Stimulated activated effector memory CD8-positive, alpha-beta T cell treated with anti-CD3 and anti-CD28 coated beads, Interleukin-12 subunit alpha, Interleukin-12 subunit beta, amount 100 ng/mL, for 72 hours (primary cell): ENCODE measurements at regions not wholly inside any gene's neighbourhood (a gene's known extent, or its start where the extent isn't known, plus 50 kb on each side); places are given as distances from the start of the nearest gene placed in this dataset.
A peak's percentile ranks its signal among the peaks of the same experiment; 100 is the strongest.

Experiments used
- ATAC-seq: fragments of 150-1000 bp; cut with Tn5 transposase; 2 replicates; pipeline ENCODE4 v1.10.0; 2021
- DNase-seq, 2 donors: peaks; one replicate each; pipeline ENCODE4 v3.0.0; 2021 to 2022; ENCODE audit warnings: low spot score in 2 of 2
- H3K27ac Mint-ChIP-seq: one replicate; pipeline ENCODE4 v1.8.0; 2022; ENCODE audit warnings: mild to moderate bottlenecking, mixed read lengths
- H3K36me3 Mint-ChIP-seq: one replicate; pipeline ENCODE4 v1.8.0; 2022; ENCODE audit warnings: mild to moderate bottlenecking, mixed read lengths
- H3K4me1 Mint-ChIP-seq: one replicate; pipeline ENCODE4 v1.8.0; 2022; ENCODE audit warnings: mixed read lengths
- H3K4me3 Mint-ChIP-seq: one replicate; pipeline ENCODE4 v1.8.0; 2022; ENCODE audit warnings: mild to moderate bottlenecking, mixed read lengths
- H3K9me3 Mint-ChIP-seq: one replicate; pipeline ENCODE4 v1.8.0; 2022; ENCODE audit warnings: mixed read lengths

- Mint-ChIP-seq H3K9me3 (peaks cover 3% of the 10 kb centered on the region), H3K4me3 (no peak overlapping the region), H3K27ac (no peak overlapping the region), H3K4me1 (no peaks in the 10 kb centered on the region), H3K36me3 (no peaks in the 10 kb centered on the region)
- ATAC-seq: no peak
- no peak for DNase-seq
These were observed 95.9 kb upstream of the TAPT1 start for GRCh38 chr4:16322183-16322582.

DNA sequence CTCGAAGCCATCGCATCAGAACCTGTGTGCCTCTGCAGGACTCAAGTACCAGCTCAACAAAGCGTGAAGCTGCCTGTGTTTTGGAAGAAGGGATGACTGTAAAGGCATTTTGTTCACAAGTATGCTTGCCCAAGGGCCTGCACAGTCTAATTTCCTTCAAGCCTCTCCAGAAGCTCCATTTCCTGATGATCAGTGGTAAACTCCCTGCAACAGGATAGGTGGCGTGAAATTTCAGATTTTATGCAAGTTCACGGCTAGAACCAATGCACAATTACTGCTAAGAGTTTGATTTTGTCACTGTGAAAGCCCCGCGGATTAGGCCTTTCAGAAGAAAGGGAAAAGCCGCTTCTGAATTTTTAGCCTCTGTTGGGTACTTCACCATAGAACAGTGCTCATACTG lies 89.2 kb upstream of the TAPT1 start:
- no peak overlapping the region for H3K4me3 Mint-ChIP-seq
- H3K9me3 Mint-ChIP-seq: no peaks in the 10 kb centered on the region
- no peak for DNase-seq
- no peak for ATAC-seq
- H3K4me1 Mint-ChIP-seq: no peaks in the 10 kb centered on the region
- no peaks in the 10 kb centered on the region for H3K36me3 Mint-ChIP-seq
- H3K27ac Mint-ChIP-seq: no peak overlapping the region

GRCh38 chr4:16310606-16311005 lies 84.3 kb upstream of the TAPT1 start:
- no peaks in the 10 kb centered on the region for H3K36me3 Mint-ChIP-seq
- H3K9me3 Mint-ChIP-seq: no peaks in the 10 kb centered on the region
- H3K4me3 Mint-ChIP-seq: no peak overlapping the region
- H3K4me1 Mint-ChIP-seq: no peaks in the 10 kb centered on the region
- no peak for DNase-seq
- ATAC-seq: no peak
- H3K27ac Mint-ChIP-seq: no peak overlapping the region

- no peaks in the 10 kb centered on the region for H3K9me3 Mint-ChIP-seq
- no peaks in the 10 kb centered on the region for H3K36me3 Mint-ChIP-seq
- no peaks in the 10 kb centered on the region for H3K4me1 Mint-ChIP-seq
- DNase-seq (no peak), ATAC-seq (no peak)
- no peak overlapping the region for H3K27ac Mint-ChIP-seq
- no peak overlapping the region for H3K4me3 Mint-ChIP-seq
These were observed 76.4 kb upstream of the TAPT1 start for GRCh38 chr4:16302648-16303047.

DNA sequence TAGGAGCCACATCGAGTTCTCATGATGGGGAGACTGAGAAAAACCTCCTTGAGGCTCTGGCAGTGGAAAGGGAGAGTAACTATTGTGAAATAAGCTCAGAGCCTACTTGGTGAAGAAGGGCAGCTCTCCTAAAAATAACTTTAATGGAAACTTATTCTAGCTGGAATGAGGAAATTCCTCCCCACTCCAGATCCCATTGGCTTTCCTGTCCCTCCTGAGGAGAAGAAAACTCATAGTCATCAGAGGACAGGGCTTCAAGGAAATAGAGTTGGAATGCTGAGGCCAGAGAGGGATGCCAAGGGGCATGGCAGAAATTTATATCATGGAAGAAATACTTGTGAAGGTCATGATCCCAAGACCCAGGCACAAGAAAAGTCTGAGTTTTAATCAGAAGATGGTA lies 70.7 kb upstream of the TAPT1 start:
- Mint-ChIP-seq H3K4me1 (no peaks in the 10 kb centered on the region), H3K9me3 (no peaks in the 10 kb centered on the region)
- no peak for DNase-seq

GRCh38 chr4:16294455-16294854 lies 68.2 kb upstream of the TAPT1 start:
- no peak for DNase-seq
- H3K27ac Mint-ChIP-seq: no peak overlapping the region
- no peaks in the 10 kb centered on the region for H3K4me1 Mint-ChIP-seq
- no peaks in the 10 kb centered on the region for H3K36me3 Mint-ChIP-seq
- ATAC-seq: peak; percentile 57
- H3K9me3 Mint-ChIP-seq: no peaks in the 10 kb centered on the region
- H3K4me3 Mint-ChIP-seq: no peak overlapping the region

More for the DNA sequence above, 70.7 kb upstream of the TAPT1 start:
- Mint-ChIP-seq H3K36me3 (no peaks in the 10 kb centered on the region), H3K4me3 (no peak overlapping the region), H3K27ac (no peak overlapping the region)
- no peak for ATAC-seq

DNA sequence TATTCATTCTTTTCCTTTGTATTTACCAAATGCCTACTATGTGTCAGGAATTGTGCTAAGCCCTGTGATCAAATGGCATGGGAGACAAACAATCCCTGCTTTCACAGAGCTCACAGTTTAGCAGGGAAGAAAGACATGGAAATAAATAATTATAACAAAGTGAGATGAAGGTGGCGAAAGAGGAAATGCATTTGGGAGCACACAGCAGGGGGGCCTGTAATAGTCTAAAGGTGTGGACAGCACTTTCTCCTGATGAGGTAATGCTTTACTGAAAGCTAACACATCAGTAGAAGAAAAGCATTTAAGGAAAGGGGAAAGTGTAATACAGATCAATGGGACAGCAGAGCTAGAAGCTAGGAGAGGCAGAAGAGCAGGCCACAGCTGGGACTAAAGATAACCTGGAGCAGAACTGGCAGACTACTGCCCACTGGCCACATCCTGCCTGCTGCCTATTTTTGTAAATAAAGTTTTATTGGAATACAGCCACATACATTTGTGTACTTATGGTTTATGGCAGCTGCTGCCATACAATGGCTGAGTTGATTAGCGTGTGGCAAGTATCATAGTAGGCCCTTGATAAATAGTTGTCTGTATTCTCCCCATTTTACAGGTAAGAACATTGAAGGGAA lies 67.1 kb upstream of the TAPT1 start:
- Mint-ChIP-seq H3K4me1 (no peaks in the 10 kb centered on the region), H3K9me3 (no peaks in the 10 kb centered on the region), H3K36me3 (no peaks in the 10 kb centered on the region), H3K4me3 (no peak overlapping the region), H3K27ac (no peak overlapping the region)
- DNase-seq (no peak), ATAC-seq (no peak)

DNA sequence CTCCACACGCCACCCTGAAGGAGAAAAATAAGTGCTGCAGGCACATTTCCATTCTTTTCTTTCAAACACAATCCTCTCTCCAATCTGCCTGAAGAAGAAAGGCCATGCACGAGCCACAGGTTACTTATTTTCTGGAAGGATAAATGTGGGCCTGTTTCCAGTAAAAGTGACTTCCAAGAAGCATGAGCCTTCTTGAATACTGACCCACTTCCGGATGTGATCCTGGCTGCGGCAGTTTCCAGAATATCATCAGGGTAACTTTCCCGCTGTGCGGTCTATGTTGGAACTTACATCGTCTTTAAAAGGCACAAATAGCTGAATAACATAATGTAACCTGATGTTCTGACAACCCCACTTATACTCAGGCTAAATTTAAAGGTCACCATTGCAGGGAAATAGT lies 66.3 kb upstream of the TAPT1 start:
- Mint-ChIP-seq H3K4me1 (no peaks in the 10 kb centered on the region), H3K9me3 (no peaks in the 10 kb centered on the region), H3K4me3 (no peak overlapping the region), H3K27ac (no peak overlapping the region), H3K36me3 (no peaks in the 10 kb centered on the region)
- ATAC-seq (no peak), DNase-seq (no peak)

GRCh38 chr4:16290681-16291420 lies 64.6 kb upstream of the TAPT1 start:
- ATAC-seq: no peak
- Mint-ChIP-seq H3K4me1 (no peaks in the 10 kb centered on the region), H3K9me3 (no peaks in the 10 kb centered on the region), H3K4me3 (no peak overlapping the region), H3K27ac (no peak overlapping the region), H3K36me3 (no peaks in the 10 kb centered on the region)
- DNase-seq: no peak

- Mint-ChIP-seq H3K27ac (no peak overlapping the region), H3K9me3 (no peaks in the 10 kb centered on the region), H3K36me3 (no peaks in the 10 kb centered on the region), H3K4me3 (no peak overlapping the region), H3K4me1 (no peaks in the 10 kb centered on the region)
- ATAC-seq (no peak), DNase-seq (no peak)
These were observed 63.8 kb upstream of the TAPT1 start for GRCh38 chr4:16289897-16290554.

- DNase-seq: no peak
- Mint-ChIP-seq H3K4me1 (no peaks in the 10 kb centered on the region), H3K4me3 (no peak overlapping the region)
These were observed 57.8 kb upstream of the TAPT1 start for GRCh38 chr4:16284050-16284449.

GRCh38 chr4:16278178-16278577 lies 51.9 kb upstream of the TAPT1 start:
- Mint-ChIP-seq H3K36me3 (no peaks in the 10 kb centered on the region), H3K4me1 (no peaks in the 10 kb centered on the region), H3K9me3 (peaks cover 4% of the 10 kb centered on the region), H3K4me3 (no peak overlapping the region), H3K27ac (no peak overlapping the region)
- ATAC-seq: no peak
- no peak for DNase-seq

More at GRCh38 chr4:16284050-16284449, 57.8 kb upstream of the TAPT1 start:
- no peaks in the 10 kb centered on the region for H3K36me3 Mint-ChIP-seq
- H3K9me3 Mint-ChIP-seq: peaks cover 7% of the 10 kb centered on the region
- no peak for ATAC-seq
- no peak overlapping the region for H3K27ac Mint-ChIP-seq
